ENCODE measurements at regions not wholly inside any gene's neighbourhood (a gene's known extent, or its start where the extent isn't known, plus 50 kb on each side); places are given as distances from the start of the nearest gene placed in this dataset.

GRCh38 chr3:78495301-78495700 is 1272.5 kb downstream of the ROBO1 start:
- H3K27ac ChIP-seq = no peak overlapping the region
- intact Hi-C loops (cut with DNase I; ENCODE audit: low total_unique reads) = no loop called here
- no peak overlapping the region for H3K4me3 ChIP-seq
- TF ChIP-seq CTCF (IDR thresholded peaks at IDR 0.05 in 8 of 11, conservative IDR thresholded peaks at IDR 0.05 in 3 of 11) (no peak), POLR2A (IDR thresholded peaks at IDR 0.05) (no peak), POLR2AphosphoS5 (IDR thresholded peaks at IDR 0.05) (no peak)
- H3K27me3 ChIP-seq (replicated peaks in 1 of 7) = no peaks in the 10 kb centered on the region
- peaks cover 0 to 3% (median 0%) of the 10 kb centered on the region in 8 donors for H3K9me3 ChIP-seq
- WGBS, 5 donors = 0 to 60% (median 50%) methylated on average over 1 of the region's 1 CpG
- H3K36me3 ChIP-seq = no peaks in the 10 kb centered on the region
- DNase-seq = no peak
- H3K4me1 ChIP-seq = no peaks in the 10 kb centered on the region

- WGBS, 5 donors = 83 to 90% (median 85%) methylated on average over 5 of the region's 5 CpGs
- DNase-seq = no peak
- no peak overlapping the region for H3K4me3 ChIP-seq
- TF ChIP-seq CTCF (IDR thresholded peaks at IDR 0.05 in 8 of 11, conservative IDR thresholded peaks at IDR 0.05 in 3 of 11) (no peak), POLR2A (IDR thresholded peaks at IDR 0.05) (no peak), POLR2AphosphoS5 (IDR thresholded peaks at IDR 0.05) (no peak)
- H3K36me3 ChIP-seq = no peaks in the 10 kb centered on the region
- H3K27me3 ChIP-seq (replicated peaks in 1 of 7) = no peaks in the 10 kb centered on the region
- H3K9me3 ChIP-seq = no peaks in the 10 kb centered on the region
- no peak overlapping the region for H3K27ac ChIP-seq
- H3K4me1 ChIP-seq = no peaks in the 10 kb centered on the region
- intact Hi-C loops (cut with DNase I; ENCODE audit: low total_unique reads) = no loop called here
Measured at GRCh38 chr3:78496501-78496900, 1271.3 kb downstream of the ROBO1 start.

GRCh38 chr3:78497021-78497420 is 1270.8 kb downstream of the ROBO1 start:
- no peaks in the 10 kb centered on the region for H3K27me3 ChIP-seq (replicated peaks in 1 of 7)
- no peaks in the 10 kb centered on the region for H3K4me1 ChIP-seq
- intact Hi-C loops (cut with DNase I; ENCODE audit: low total_unique reads) = no loop called here
- TF ChIP-seq POLR2AphosphoS5 (IDR thresholded peaks at IDR 0.05) = no peak
- TF ChIP-seq CTCF (IDR thresholded peaks at IDR 0.05 in 8 of 11, conservative IDR thresholded peaks at IDR 0.05 in 3 of 11) = no peak
- no peak for TF ChIP-seq POLR2A (IDR thresholded peaks at IDR 0.05)
- H3K36me3 ChIP-seq = no peaks in the 10 kb centered on the region
- H3K27ac ChIP-seq = no peak overlapping the region
- H3K4me3 ChIP-seq = no peak overlapping the region
- 64 to 82% (median 70%) methylated on average over 4 of the region's 4 CpGs for WGBS, 5 donors
- DNase-seq = no peak
- no peaks in the 10 kb centered on the region for H3K9me3 ChIP-seq

- Histone ChIP-seq H3K4me3 (no peak overlapping the region), H3K36me3 (no peaks in the 10 kb centered on the region), H3K27me3 (replicated peaks in 1 of 7) (no peaks in the 10 kb centered on the region), H3K4me1 (no peaks in the 10 kb centered on the region), H3K27ac (no peak overlapping the region), H3K9me3 (no peaks in the 10 kb centered on the region)
- DNase-seq = no peak
- TF ChIP-seq POLR2AphosphoS5 (IDR thresholded peaks at IDR 0.05) (no peak), POLR2A (IDR thresholded peaks at IDR 0.05) (no peak), CTCF (IDR thresholded peaks at IDR 0.05 in 8 of 11, conservative IDR thresholded peaks at IDR 0.05 in 3 of 11) (no peak)
- intact Hi-C loops (cut with DNase I; ENCODE audit: low total_unique reads) = no loop called here
- WGBS, 5 donors = 67 to 79% (median 75%) methylated on average over 2 of the region's 2 CpGs
Measured at GRCh38 chr3:78497767-78498166, 1270.0 kb downstream of the ROBO1 start.
